Right lung (tissue), 2 donors: ENCODE measurements at regions not wholly inside any gene's neighbourhood (a gene's known extent, or its start where the extent isn't known, plus 50 kb on each side); places are given as distances from the start of the nearest gene placed in this dataset.

Source experiments
- DNase-seq, 2 donors: peaks; one replicate each; pipeline ENCODE4 v3.0.0-alpha.2; 2013

- no peak for DNase-seq
Observed at GRCh38 chr18:21996351-21996826, 173.0 kb upstream of the GATA6 start.

- peak in 1 of 2 donors; percentile 51 for DNase-seq
Observed at GRCh38 chr18:21997207-21998143, 171.9 kb upstream of the GATA6 start.

- no peak for DNase-seq
Observed at GRCh38 chr18:21998486-21998885, 170.9 kb upstream of the GATA6 start.

GRCh38 chr18:22001912-22002487, 167.4 kb upstream of the GATA6 start:
- DNase-seq: no peak

- DNase-seq: peak; percentile 63 to 71
Observed at GRCh38 chr18:22005191-22005841, 164.1 kb upstream of the GATA6 start.

GRCh38 chr18:22006458-22006857, 162.9 kb upstream of the GATA6 start:
- no peak for DNase-seq

- DNase-seq: no peak
Observed at GRCh38 chr18:22009242-22009641, 160.1 kb upstream of the GATA6 start.

- no peak for DNase-seq
Observed at GRCh38 chr18:22013993-22014392, 155.4 kb upstream of the GATA6 start.

GRCh38 chr18:22015156-22015555, 154.2 kb upstream of the GATA6 start:
- no peak for DNase-seq

- DNase-seq: no peak
Observed at GRCh38 chr18:22018366-22018765, 151.0 kb upstream of the GATA6 start.

- no peak for DNase-seq
Observed at GRCh38 chr18:22019193-22019592, 150.2 kb upstream of the GATA6 start.

- DNase-seq: no peak
Observed at GRCh38 chr18:22020127-22020866, 149.1 kb upstream of the GATA6 start.

GRCh38 chr18:22020867-22021370, 148.5 kb upstream of the GATA6 start:
- no peak for DNase-seq

- DNase-seq: no peak
Observed at GRCh38 chr18:22021701-22022100, 147.7 kb upstream of the GATA6 start.

- no peak for DNase-seq
Observed at GRCh38 chr18:22024924-22025323, 144.5 kb upstream of the GATA6 start.

- no peak for DNase-seq
Observed at GRCh38 chr18:22026362-22026761, 143.0 kb upstream of the GATA6 start.

GRCh38 chr18:22026889-22027288, 142.5 kb upstream of the GATA6 start:
- no peak for DNase-seq

GRCh38 chr18:22031611-22032010, 137.8 kb upstream of the GATA6 start:
- DNase-seq: no peak

- DNase-seq: no peak
Observed at GRCh38 chr18:22032392-22032961, 136.9 kb upstream of the GATA6 start.

- DNase-seq: no peak
Observed at GRCh38 chr18:22033085-22033484, 136.3 kb upstream of the GATA6 start.

- DNase-seq: no peak
Observed at GRCh38 chr18:22034276-22034675, 135.1 kb upstream of the GATA6 start.
